ENCODE measurements at regions not wholly inside any gene's neighbourhood (a gene's known extent, or its start where the extent isn't known, plus 50 kb on each side); places are given as distances from the start of the nearest gene placed in this dataset.

- TF ChIP-seq LEF1 (IDR thresholded peaks at IDR 0.05; ENCODE audit: borderline replicate concordance), result no peak
- TF ChIP-seq FOXM1 (IDR thresholded peaks at IDR 0.05; ENCODE audit: borderline replicate concordance), result no peak
- no peak for TF ChIP-seq SP1 (IDR thresholded peaks at IDR 0.05)
- no peak for TF ChIP-seq HDGF (IDR thresholded peaks at IDR 0.05; ENCODE audit: borderline replicate concordance)
- TF ChIP-seq PKNOX1 (IDR thresholded peaks at IDR 0.05), result no peak
- CTCF ChIA-PET, result no interaction called here
- POLR2A ChIA-PET, result no interaction called here
- DNase-seq (ENCODE audit: extremely low spot score), result no peak
Observed at GRCh38 chr5:98503616-98504015, 269.8 kb upstream of the RGMB start.

GRCh38 chr5:98504505-98504904, 269.0 kb upstream of the RGMB start:
- POLR2A ChIA-PET, result no interaction called here
- TF ChIP-seq FOXK2 (IDR thresholded peaks at IDR 0.05) (no peak), FOXA1 (IDR thresholded peaks at IDR 0.05) (no peak), ZNF384 (IDR thresholded peaks at IDR 0.05) (no peak), LEF1 (IDR thresholded peaks at IDR 0.05; ENCODE audit: borderline replicate concordance) (no peak), NFRKB (IDR thresholded peaks at IDR 0.05) (no peak), ELF4 (IDR thresholded peaks at IDR 0.05) (no peak), FOXM1 (IDR thresholded peaks at IDR 0.05; ENCODE audit: borderline replicate concordance) (no peak), SUZ12 (IDR thresholded peaks at IDR 0.05) (no peak), SP1 (IDR thresholded peaks at IDR 0.05) (no peak), L3MBTL2 (conservative IDR thresholded peaks at IDR 0.05) (no peak), PKNOX1 (IDR thresholded peaks at IDR 0.05) (no peak), ARNT (IDR thresholded peaks at IDR 0.05) (no peak), TARDBP (IDR thresholded peaks at IDR 0.05) (no peak), BHLHE40 (IDR thresholded peaks at IDR 0.05; ENCODE audit: borderline replicate concordance) (no peak), CTBP1 (IDR thresholded peaks at IDR 0.05; ENCODE audit: borderline replicate concordance) (no peak), HDGF (IDR thresholded peaks at IDR 0.05; ENCODE audit: borderline replicate concordance) (no peak)
- DNase-seq (ENCODE audit: extremely low spot score), result no peak
- CTCF ChIA-PET, result no interaction called here

- TF ChIP-seq CTBP1 (IDR thresholded peaks at IDR 0.05; ENCODE audit: borderline replicate concordance) (no peak), TARDBP (IDR thresholded peaks at IDR 0.05) (no peak), FOXM1 (IDR thresholded peaks at IDR 0.05; ENCODE audit: borderline replicate concordance) (no peak), FOXK2 (IDR thresholded peaks at IDR 0.05) (no peak), SP1 (IDR thresholded peaks at IDR 0.05) (no peak), ZNF384 (IDR thresholded peaks at IDR 0.05) (no peak), FOXA1 (IDR thresholded peaks at IDR 0.05) (no peak), HDGF (IDR thresholded peaks at IDR 0.05; ENCODE audit: borderline replicate concordance) (no peak), NFRKB (IDR thresholded peaks at IDR 0.05) (no peak), BHLHE40 (IDR thresholded peaks at IDR 0.05; ENCODE audit: borderline replicate concordance) (no peak)
- ChIA-PET POLR2A (no interaction called here), CTCF (no interaction called here)
- no peak for DNase-seq (ENCODE audit: extremely low spot score)
Observed at GRCh38 chr5:98510143-98510985, 263.1 kb upstream of the RGMB start.

GRCh38 chr5:98513380-98513779, 260.1 kb upstream of the RGMB start:
- ChIA-PET POLR2A (no interaction called here), CTCF (interaction anchor here (0.5 to 1.1 kb wide), 2 partner anchors 60 to 148 kb away, joined by 3 to 4 read pairs; no protein-coding TSS in a partner anchor)
- TF ChIP-seq FOXA1 (IDR thresholded peaks at IDR 0.05) (no peak), L3MBTL2 (conservative IDR thresholded peaks at IDR 0.05) (no peak), NFRKB (IDR thresholded peaks at IDR 0.05) (no peak), HDGF (IDR thresholded peaks at IDR 0.05; ENCODE audit: borderline replicate concordance) (no peak)
- DNase-seq (ENCODE audit: extremely low spot score), result no peak

- ChIA-PET CTCF (interaction anchor here (0.5 to 1.1 kb wide), 2 partner anchors 60 to 149 kb away, joined by 3 to 4 read pairs; no protein-coding TSS in a partner anchor), POLR2A (no interaction called here)
- DNase-seq (ENCODE audit: extremely low spot score), result no peak
- TF ChIP-seq FOXK2 (IDR thresholded peaks at IDR 0.05), result no peak
- TF ChIP-seq PKNOX1 (IDR thresholded peaks at IDR 0.05), result no peak
- no peak for TF ChIP-seq SP1 (IDR thresholded peaks at IDR 0.05)
- TF ChIP-seq FOXA1 (IDR thresholded peaks at IDR 0.05), result no peak
- no peak for TF ChIP-seq ZNF384 (IDR thresholded peaks at IDR 0.05)
- TF ChIP-seq TARDBP (IDR thresholded peaks at IDR 0.05), result no peak
- TF ChIP-seq HDGF (IDR thresholded peaks at IDR 0.05; ENCODE audit: borderline replicate concordance), result no peak
- TF ChIP-seq LEF1 (IDR thresholded peaks at IDR 0.05; ENCODE audit: borderline replicate concordance), result no peak
- TF ChIP-seq SUZ12 (IDR thresholded peaks at IDR 0.05), result no peak
- TF ChIP-seq FOXM1 (IDR thresholded peaks at IDR 0.05; ENCODE audit: borderline replicate concordance), result no peak
Observed at GRCh38 chr5:98514215-98514614, 259.2 kb upstream of the RGMB start.

GRCh38 chr5:98516701-98517100, 256.8 kb upstream of the RGMB start:
- no peak for DNase-seq (ENCODE audit: extremely low spot score)
- ChIA-PET CTCF (no interaction called here), POLR2A (no interaction called here)
- TF ChIP-seq ARNT (IDR thresholded peaks at IDR 0.05) (no peak), ELF4 (IDR thresholded peaks at IDR 0.05) (no peak), BHLHE40 (IDR thresholded peaks at IDR 0.05; ENCODE audit: borderline replicate concordance) (no peak), LEF1 (IDR thresholded peaks at IDR 0.05; ENCODE audit: borderline replicate concordance) (no peak), L3MBTL2 (conservative IDR thresholded peaks at IDR 0.05) (no peak), FOXA1 (IDR thresholded peaks at IDR 0.05) (no peak), HDGF (IDR thresholded peaks at IDR 0.05; ENCODE audit: borderline replicate concordance) (no peak), FOXK2 (IDR thresholded peaks at IDR 0.05) (no peak), NFRKB (IDR thresholded peaks at IDR 0.05) (no peak), ZNF384 (IDR thresholded peaks at IDR 0.05) (no peak), CTBP1 (IDR thresholded peaks at IDR 0.05; ENCODE audit: borderline replicate concordance) (no peak), FOXM1 (IDR thresholded peaks at IDR 0.05; ENCODE audit: borderline replicate concordance) (no peak), SP1 (IDR thresholded peaks at IDR 0.05) (no peak), SUZ12 (IDR thresholded peaks at IDR 0.05) (no peak), PKNOX1 (IDR thresholded peaks at IDR 0.05) (no peak), TARDBP (IDR thresholded peaks at IDR 0.05) (no peak)
